Breast epithelium (tissue), 3 donors: ENCODE measurements at regions not wholly inside any gene's neighbourhood (a gene's known extent, or its start where the extent isn't known, plus 50 kb on each side); places are given as distances from the start of the nearest gene placed in this dataset.

ENCODE experiments used
- CTCF ChIP-seq, 3 donors: fragments of 450-650 bp; IDR thresholded peaks; one replicate each; pipeline ENCODE4 v1.5.1; 2016 to 2017; ENCODE audit warnings: antibody characterized with exemption in 3 of 3, mild to moderate bottlenecking in 3 of 3, moderate library complexity in 3 of 3
- POLR2A ChIP-seq: fragments of 450-650 bp; IDR thresholded peaks from one replicate; pipeline ENCODE4 v1.6.1; 2016; ENCODE audit warnings: antibody characterized with exemption, mild to moderate bottlenecking, moderate library complexity

GRCh38 chr18:51569153-51569552 lies 371.7 kb upstream of the MEX3C start:
- TF ChIP-seq CTCF (IDR thresholded peaks at IDR 0.05) (no peak), POLR2A (no peak)
